Neural cell (in vitro differentiated cells): ENCODE measurements at regions not wholly inside any gene's neighbourhood (a gene's known extent, or its start where the extent isn't known, plus 50 kb on each side); places are given as distances from the start of the nearest gene placed in this dataset.

Experiments
- CTCF ChIP-seq: fragments of 450-650 bp; IDR thresholded peaks from 2 replicates; pipeline ENCODE4 v1.5.1; 2014; ENCODE audit warnings: antibody characterized with exemption, mild to moderate bottlenecking, moderate library complexity; ENCODE audit not compliant: poor library complexity, severe bottlenecking
- EP300 ChIP-seq: fragments of 450-650 bp; conservative IDR thresholded peaks from 2 replicates; pipeline ENCODE4 v1.6.1; 2014; ENCODE audit warnings: antibody characterized with exemption, mild to moderate bottlenecking, moderate library complexity; ENCODE audit not compliant: poor library complexity, severe bottlenecking
- MXI1 ChIP-seq: fragments of 450-650 bp; conservative IDR thresholded peaks from 2 replicates; pipeline ENCODE4 v1.6.1; 2014; ENCODE audit warnings: antibody characterized with exemption, mild to moderate bottlenecking; ENCODE audit not compliant: poor library complexity, severe bottlenecking
- RAD21 ChIP-seq: fragments of 450-650 bp; conservative IDR thresholded peaks from 2 replicates; pipeline ENCODE4 v1.6.1; 2014; ENCODE audit warnings: antibody characterized with exemption, mild to moderate bottlenecking, moderate library complexity
- REST ChIP-seq: IDR thresholded peaks from 2 replicates; pipeline ENCODE4 v1.6.1; 2012; ENCODE audit warnings: borderline replicate concordance
- SMC3 ChIP-seq: fragments of 450-650 bp; conservative IDR thresholded peaks from 2 replicates; pipeline ENCODE4 v1.6.1; 2014; ENCODE audit warnings: antibody characterized with exemption, mild to moderate bottlenecking, moderate library complexity; ENCODE audit not compliant: poor library complexity
- TAF1 ChIP-seq: IDR thresholded peaks from 2 replicates; pipeline ENCODE4 v1.6.1; 2012; ENCODE audit warnings: low read depth

- no peak for TF ChIP-seq REST
- TF ChIP-seq CTCF, result no peak
- TF ChIP-seq EP300, result no peak
- TF ChIP-seq RAD21, result no peak
- no peak for TF ChIP-seq MXI1
- TF ChIP-seq TAF1, result no peak
- TF ChIP-seq SMC3, result no peak
Measured at GRCh38 chr16:86921289-86921688, 342.9 kb downstream of the FOXL1 start.
